ENCODE measurements at regions not wholly inside any gene's neighbourhood (a gene's known extent, or its start where the extent isn't known, plus 50 kb on each side); places are given as distances from the start of the nearest gene placed in this dataset.

- DNase-seq (ENCODE audit: insufficient read length, low spot score) (no peak), FAIRE-seq (no peak)
- no peak for TF ChIP-seq POLR2A (IDR thresholded peaks at IDR 0.05; ENCODE audit: low read depth, low read length)
Observed at GRCh38 chr10:131636841-131637724, 263.7 kb upstream of the PPP2R2D start.

DNA sequence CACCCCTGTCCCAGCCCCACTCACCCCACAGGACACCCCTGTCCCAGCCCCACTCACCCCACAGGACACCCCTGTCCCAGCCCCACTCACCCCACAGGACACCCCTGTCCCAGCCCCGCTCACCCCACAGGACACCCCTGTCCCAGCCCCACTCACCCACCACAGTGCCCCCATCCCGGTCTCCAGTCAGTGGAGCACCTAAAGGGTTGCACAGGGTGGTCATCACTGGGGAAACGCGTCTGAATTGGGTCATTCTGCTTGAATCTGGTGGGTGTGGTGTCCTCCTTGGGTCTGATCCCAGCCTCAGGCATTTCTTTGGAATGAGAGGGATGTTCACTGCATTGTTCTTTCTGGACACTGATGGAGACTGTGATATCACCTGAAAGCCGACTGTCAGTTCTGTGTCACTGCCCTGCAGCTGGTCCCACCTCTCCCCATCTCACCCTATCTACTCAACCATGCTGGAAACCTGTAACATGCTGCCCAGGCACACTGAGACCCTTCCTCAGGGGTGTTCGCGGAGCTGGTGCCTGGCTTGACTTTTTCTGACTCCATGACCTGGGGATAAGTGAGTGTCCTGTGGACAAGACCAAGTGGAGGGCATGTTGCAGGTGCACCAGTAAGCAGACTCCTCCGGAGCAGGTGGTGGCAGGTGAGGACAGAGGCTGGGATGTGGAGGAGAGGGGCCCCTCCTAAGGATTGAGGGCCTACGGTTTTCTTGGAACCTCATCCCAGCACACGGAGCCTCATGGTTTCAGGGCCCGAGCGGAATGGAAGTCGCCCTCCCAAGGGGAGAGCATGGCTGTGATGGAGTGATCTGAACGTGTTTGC is 262.5 kb upstream of the PPP2R2D start:
- FAIRE-seq (no peak), DNase-seq (ENCODE audit: insufficient read length, low spot score) (no peak)
- TF ChIP-seq POLR2A (IDR thresholded peaks at IDR 0.05; ENCODE audit: low read depth, low read length): no peak

DNA sequence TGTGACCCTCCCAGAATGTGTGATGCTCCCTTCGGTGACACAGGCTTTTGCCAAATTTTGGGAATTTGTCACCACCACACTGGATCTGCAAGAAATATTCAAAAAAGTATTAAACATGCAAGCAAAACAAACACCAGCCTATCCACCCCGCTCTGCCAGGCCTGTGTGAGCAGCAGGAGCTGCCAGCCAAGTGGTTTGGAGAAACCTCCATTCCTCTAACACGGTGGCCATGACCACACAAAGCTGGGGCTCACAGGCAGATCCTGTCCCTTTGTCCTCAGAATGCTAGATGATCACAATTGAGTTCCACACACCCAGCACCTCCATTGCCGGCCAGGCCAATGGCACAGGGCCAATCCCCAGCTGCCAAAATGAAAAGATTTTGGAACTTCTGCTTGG is 261.9 kb upstream of the PPP2R2D start:
- DNase-seq (ENCODE audit: insufficient read length, low spot score): no peak
- no peak for TF ChIP-seq POLR2A (IDR thresholded peaks at IDR 0.05; ENCODE audit: low read depth, low read length)
- no peak for FAIRE-seq

GRCh38 chr10:131640045-131640644 is 260.7 kb upstream of the PPP2R2D start:
- DNase-seq (ENCODE audit: insufficient read length, low spot score): no peak
- no peak for TF ChIP-seq POLR2A (IDR thresholded peaks at IDR 0.05; ENCODE audit: low read depth, low read length)
- no peak for FAIRE-seq

DNA sequence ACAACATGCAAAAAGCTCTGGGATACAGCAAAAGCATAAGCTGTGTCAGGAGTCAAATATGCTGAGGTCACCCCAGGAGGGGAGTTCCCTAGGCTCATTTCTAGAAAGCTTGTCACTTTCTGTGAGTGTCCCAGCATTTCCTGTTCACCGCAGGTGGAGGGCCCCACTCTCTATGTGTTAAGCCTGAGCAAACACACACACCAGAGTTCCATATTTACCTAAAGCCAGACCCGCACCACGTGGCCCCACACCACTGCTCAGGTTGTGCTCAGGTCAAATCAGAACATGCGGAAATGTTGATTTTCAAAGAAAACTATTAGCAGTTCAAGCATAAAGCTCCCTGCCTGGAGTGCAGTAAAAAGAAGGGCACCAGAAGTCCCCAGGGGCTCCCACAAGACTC is 259.6 kb upstream of the PPP2R2D start:
- TF ChIP-seq POLR2A (IDR thresholded peaks at IDR 0.05; ENCODE audit: low read depth, low read length): no peak
- DNase-seq (ENCODE audit: insufficient read length, low spot score): no peak
- FAIRE-seq: no peak

DNA sequence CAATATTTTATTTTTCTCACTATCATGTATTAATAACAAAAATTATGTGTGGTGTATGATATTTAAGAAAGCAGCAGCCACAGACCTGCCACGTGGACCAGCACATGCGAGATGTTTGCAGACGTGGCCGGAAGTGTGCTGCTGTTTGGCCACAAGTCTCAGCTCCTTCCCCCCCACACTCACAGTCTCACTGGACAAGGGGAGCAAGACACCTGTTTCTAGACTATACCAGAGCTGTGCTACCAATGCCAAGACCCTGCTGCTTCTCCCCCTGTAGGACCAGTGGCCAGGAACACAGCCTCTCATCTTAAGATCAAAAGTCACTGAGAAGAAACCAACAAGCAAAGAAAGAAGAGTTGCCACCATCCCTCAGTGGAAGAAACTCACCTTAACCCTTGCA is 258.9 kb upstream of the PPP2R2D start:
- no peak for FAIRE-seq
- TF ChIP-seq POLR2A (IDR thresholded peaks at IDR 0.05; ENCODE audit: low read depth, low read length): no peak
- no peak for DNase-seq (ENCODE audit: insufficient read length, low spot score)

- DNase-seq (ENCODE audit: insufficient read length, low spot score): no peak
- no peak for TF ChIP-seq POLR2A (IDR thresholded peaks at IDR 0.05; ENCODE audit: low read depth, low read length)
- no peak for FAIRE-seq
Observed at GRCh38 chr10:131642966-131643365, 257.8 kb upstream of the PPP2R2D start.

DNA sequence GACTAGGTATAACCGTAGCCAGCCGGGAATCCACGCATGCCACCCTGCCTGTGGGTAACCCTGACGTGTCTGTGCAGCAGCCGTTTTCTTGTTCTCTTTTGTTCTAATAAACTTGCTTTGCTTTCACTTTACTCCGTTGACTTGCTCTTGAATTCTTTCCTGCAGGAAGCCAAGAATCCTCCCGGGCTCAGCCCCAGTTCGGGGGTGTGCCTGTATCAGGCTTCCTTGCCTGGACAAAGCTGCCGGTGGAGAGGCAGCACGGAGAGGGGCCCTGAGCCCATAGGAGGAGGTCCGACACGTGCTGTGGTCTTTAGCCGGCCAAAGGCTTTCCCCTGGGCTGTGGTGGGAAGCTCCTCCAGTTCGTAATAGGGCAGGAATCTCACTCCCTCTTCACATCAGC is 256.5 kb upstream of the PPP2R2D start:
- DNase-seq (ENCODE audit: insufficient read length, low spot score) (no peak), FAIRE-seq (no peak)
- TF ChIP-seq POLR2A (IDR thresholded peaks at IDR 0.05; ENCODE audit: low read depth, low read length): no peak

- FAIRE-seq (no peak), DNase-seq (ENCODE audit: insufficient read length, low spot score) (no peak)
- TF ChIP-seq POLR2A (IDR thresholded peaks at IDR 0.05; ENCODE audit: low read depth, low read length): no peak
Observed at GRCh38 chr10:131644864-131645658, 255.7 kb upstream of the PPP2R2D start.

DNA sequence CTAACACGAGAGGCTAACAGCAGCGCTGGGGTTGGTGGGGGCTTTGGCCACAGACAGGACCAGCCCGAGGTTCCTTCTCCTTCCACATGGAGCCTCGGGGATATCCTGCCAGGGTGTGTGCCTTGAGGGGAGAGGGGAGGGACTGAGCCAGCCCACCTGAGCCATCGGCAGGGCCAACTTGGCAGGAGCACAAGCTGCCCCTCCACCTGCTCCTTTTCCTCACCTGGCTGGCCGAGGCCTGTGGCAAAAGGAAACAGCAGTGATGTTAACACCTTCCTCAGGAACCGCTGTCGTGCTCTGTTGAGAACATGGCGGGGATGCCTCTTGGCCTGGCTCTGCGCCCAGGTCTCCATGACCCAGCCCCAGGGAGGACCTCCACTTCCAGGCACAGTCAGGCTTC is 255.1 kb upstream of the PPP2R2D start:
- no peak for FAIRE-seq
- no peak for TF ChIP-seq POLR2A (IDR thresholded peaks at IDR 0.05; ENCODE audit: low read depth, low read length)

GRCh38 chr10:131646551-131647525 is 254.0 kb upstream of the PPP2R2D start:
- no peak for DNase-seq (ENCODE audit: insufficient read length, low spot score)
- no peak for TF ChIP-seq POLR2A (IDR thresholded peaks at IDR 0.05; ENCODE audit: low read depth, low read length)
- no peak for FAIRE-seq

More for the DNA sequence above, 255.1 kb upstream of the PPP2R2D start:
- DNase-seq (ENCODE audit: insufficient read length, low spot score): no peak

DNA sequence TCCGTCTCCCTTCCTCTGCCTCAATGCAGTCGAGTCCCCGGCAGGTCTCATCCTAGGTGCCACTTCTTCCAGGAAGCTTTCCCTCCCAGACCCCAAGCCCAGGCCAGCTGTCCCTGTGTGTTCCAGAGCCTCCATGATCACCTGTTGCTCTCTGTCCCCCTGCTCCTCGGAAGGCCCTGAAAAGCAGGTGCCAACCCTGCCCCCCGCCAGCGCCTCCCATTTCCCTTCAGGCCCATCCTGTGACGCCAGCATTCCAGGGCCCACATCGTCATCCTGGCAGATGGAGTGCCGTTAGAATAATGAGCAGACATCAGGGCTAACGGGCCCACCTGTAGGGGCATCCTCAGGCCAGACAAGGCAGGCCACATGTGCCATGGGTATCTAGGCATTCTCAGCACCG is 253.0 kb upstream of the PPP2R2D start:
- no peak for TF ChIP-seq POLR2A (IDR thresholded peaks at IDR 0.05; ENCODE audit: low read depth, low read length)
- FAIRE-seq (no peak), DNase-seq (ENCODE audit: insufficient read length, low spot score) (no peak)
